ENCODE measurements at regions not wholly inside any gene's neighbourhood (a gene's known extent, or its start where the extent isn't known, plus 50 kb on each side); places are given as distances from the start of the nearest gene placed in this dataset.

DNA sequence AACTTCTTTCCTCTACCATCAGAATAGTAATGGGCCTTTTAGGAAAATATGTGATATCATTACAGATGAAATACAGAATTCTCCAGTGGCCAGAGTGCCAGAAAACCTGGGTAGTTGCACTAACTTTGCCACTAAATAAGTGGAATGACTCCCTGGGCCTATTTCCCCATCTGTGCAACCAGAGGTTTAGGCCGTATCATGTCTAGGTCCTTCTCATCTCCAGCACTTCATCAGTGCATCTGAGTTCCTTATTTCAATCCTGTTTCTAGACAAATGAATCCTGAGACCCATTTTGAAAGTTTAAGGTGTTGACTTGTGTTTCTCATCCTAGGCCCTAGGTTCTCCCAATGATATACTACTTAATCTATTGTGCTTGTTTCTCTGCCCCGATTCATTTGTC lies 236.2 kb downstream of the CD83 start:
- Mint-ChIP-seq H3K27me3 (ENCODE audit: low read depth) (peaks cover 4% of the 10 kb centered on the region; the same call in 1 of the 2 replicates), H3K9me3 (peaks cover 15% of the 10 kb centered on the region), H3K4me3 (no peak overlapping the region), H3K27ac (no peak overlapping the region), H3K4me1 (peaks cover 42% of the 10 kb centered on the region), H3K36me3 (peaks cover 9% of the 10 kb centered on the region)
- no peak for DNase-seq (ENCODE audit: low spot score)
- ChIA-PET CTCF (no interaction called here), POLR2A (no interaction called here)
- TF ChIP-seq ZNF512 (CRISPR knock-in tag; IDR thresholded peaks at IDR 0.05; ENCODE audit: borderline replicate concordance) = no peak
- no peak for TF ChIP-seq ARID4B (CRISPR knock-in tag; IDR thresholded peaks at IDR 0.05; ENCODE audit: borderline replicate concordance)
- no peak for TF ChIP-seq TEAD1 (CRISPR knock-in tag; IDR thresholded peaks at IDR 0.05)
- TF ChIP-seq NFE2L1 (CRISPR knock-in tag; IDR thresholded peaks at IDR 0.05) = no peak
- TF ChIP-seq SMAD3 (CRISPR knock-in tag; IDR thresholded peaks at IDR 0.05; ENCODE audit: borderline replicate concordance) = no peak
- TF ChIP-seq FOXK1 (CRISPR knock-in tag; IDR thresholded peaks at IDR 0.05) = no peak
- TF ChIP-seq, protein P1, sequence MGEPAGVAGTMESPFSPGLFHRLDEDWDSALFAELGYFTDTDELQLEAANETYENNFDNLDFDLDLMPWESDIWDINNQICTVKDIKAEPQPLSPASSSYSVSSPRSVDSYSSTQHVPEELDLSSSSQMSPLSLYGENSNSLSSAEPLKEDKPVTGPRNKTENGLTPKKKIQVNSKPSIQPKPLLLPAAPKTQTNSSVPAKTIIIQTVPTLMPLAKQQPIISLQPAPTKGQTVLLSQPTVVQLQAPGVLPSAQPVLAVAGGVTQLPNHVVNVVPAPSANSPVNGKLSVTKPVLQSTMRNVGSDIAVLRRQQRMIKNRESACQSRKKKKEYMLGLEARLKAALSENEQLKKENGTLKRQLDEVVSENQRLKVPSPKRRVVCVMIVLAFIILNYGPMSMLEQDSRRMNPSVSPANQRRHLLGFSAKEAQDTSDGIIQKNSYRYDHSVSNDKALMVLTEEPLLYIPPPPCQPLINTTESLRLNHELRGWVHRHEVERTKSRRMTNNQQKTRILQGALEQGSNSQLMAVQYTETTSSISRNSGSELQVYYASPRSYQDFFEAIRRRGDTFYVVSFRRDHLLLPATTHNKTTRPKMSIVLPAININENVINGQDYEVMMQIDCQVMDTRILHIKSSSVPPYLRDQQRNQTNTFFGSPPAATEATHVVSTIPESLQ (CRISPR knock-in tag; IDR thresholded peaks at IDR 0.05) = no peak
- no peak for TF ChIP-seq GTF2I (CRISPR knock-in tag; conservative IDR thresholded peaks at IDR 0.05)
- TF ChIP-seq ZNF317 (CRISPR knock-in tag; IDR thresholded peaks at IDR 0.05; ENCODE audit: borderline replicate concordance, low read depth) = no peak
- TF ChIP-seq PREB (CRISPR knock-in tag; IDR thresholded peaks at IDR 0.05; ENCODE audit: borderline replicate concordance) = no peak
- TF ChIP-seq, protein P2, sequence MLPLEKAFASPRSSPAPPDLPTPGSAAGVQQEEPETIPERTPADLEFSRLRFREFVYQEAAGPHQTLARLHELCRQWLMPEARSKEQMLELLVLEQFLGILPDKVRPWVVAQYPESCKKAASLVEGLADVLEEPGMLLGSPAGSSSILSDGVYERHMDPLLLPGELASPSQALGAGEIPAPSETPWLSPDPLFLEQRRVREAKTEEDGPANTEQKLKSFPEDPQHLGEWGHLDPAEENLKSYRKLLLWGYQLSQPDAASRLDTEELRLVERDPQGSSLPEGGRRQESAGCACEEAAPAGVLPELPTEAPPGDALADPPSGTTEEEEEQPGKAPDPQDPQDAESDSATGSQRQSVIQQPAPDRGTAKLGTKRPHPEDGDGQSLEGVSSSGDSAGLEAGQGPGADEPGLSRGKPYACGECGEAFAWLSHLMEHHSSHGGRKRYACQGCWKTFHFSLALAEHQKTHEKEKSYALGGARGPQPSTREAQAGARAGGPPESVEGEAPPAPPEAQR (CRISPR knock-in tag; IDR thresholded peaks at IDR 0.05) = no peak
- TF ChIP-seq, protein P3, sequence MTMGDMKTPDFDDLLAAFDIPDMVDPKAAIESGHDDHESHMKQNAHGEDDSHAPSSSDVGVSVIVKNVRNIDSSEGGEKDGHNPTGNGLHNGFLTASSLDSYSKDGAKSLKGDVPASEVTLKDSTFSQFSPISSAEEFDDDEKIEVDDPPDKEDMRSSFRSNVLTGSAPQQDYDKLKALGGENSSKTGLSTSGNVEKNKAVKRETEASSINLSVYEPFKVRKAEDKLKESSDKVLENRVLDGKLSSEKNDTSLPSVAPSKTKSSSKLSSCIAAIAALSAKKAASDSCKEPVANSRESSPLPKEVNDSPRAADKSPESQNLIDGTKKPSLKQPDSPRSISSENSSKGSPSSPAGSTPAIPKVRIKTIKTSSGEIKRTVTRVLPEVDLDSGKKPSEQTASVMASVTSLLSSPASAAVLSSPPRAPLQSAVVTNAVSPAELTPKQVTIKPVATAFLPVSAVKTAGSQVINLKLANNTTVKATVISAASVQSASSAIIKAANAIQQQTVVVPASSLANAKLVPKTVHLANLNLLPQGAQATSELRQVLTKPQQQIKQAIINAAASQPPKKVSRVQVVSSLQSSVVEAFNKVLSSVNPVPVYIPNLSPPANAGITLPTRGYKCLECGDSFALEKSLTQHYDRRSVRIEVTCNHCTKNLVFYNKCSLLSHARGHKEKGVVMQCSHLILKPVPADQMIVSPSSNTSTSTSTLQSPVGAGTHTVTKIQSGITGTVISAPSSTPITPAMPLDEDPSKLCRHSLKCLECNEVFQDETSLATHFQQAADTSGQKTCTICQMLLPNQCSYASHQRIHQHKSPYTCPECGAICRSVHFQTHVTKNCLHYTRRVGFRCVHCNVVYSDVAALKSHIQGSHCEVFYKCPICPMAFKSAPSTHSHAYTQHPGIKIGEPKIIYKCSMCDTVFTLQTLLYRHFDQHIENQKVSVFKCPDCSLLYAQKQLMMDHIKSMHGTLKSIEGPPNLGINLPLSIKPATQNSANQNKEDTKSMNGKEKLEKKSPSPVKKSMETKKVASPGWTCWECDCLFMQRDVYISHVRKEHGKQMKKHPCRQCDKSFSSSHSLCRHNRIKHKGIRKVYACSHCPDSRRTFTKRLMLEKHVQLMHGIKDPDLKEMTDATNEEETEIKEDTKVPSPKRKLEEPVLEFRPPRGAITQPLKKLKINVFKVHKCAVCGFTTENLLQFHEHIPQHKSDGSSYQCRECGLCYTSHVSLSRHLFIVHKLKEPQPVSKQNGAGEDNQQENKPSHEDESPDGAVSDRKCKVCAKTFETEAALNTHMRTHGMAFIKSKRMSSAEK (CRISPR knock-in tag; IDR thresholded peaks at IDR 0.05; ENCODE audit: borderline replicate concordance) = no peak
- TF ChIP-seq PRRX2 (CRISPR knock-in tag; IDR thresholded peaks at IDR 0.05) = no peak
- no peak for TF ChIP-seq ZNF138 (CRISPR knock-in tag; conservative IDR thresholded peaks at IDR 0.05)
- TF ChIP-seq ZNF671 (CRISPR knock-in tag; IDR thresholded peaks at IDR 0.05) = no peak
- no peak for TF ChIP-seq SP1 (CRISPR knock-in tag; conservative IDR thresholded peaks at IDR 0.05)
- no peak for TF ChIP-seq NFYB (CRISPR knock-in tag; conservative IDR thresholded peaks at IDR 0.05; ENCODE audit: low read depth)
- no peak for ATAC-seq
